ENCODE measurements at regions not wholly inside any gene's neighbourhood (a gene's known extent, or its start where the extent isn't known, plus 50 kb on each side); places are given as distances from the start of the nearest gene placed in this dataset.

DNA sequence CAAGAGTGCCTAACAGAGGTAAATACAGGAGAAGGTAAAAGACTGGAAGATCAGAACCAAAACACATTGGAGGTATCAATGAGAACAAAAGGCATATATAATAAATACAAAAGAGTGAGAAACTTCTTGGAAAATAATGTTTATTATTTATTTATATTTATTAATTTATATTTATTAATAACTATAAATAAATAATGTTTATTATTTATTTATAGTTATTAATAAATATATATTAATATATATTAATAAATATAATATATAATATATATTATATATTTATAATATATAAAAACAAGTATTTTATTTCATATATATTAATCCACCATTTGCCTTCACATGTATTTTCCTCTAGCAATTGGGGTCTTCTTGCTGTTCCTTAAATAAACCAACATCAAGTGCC is 391.9 kb downstream of the GPATCH2 start:
- Histone ChIP-seq H3K27ac (no peak overlapping the region), H3K27me3 (replicated peaks; ENCODE audit: insufficient read depth) (no peaks in the 10 kb centered on the region), H3K36me3 (no peaks in the 10 kb centered on the region), H3K9me3 (no peaks in the 10 kb centered on the region), H3K4me3 (no peak overlapping the region), H3K4me1 (ENCODE audit: control insufficient read depth in 1 of 2, low read depth in 2 of 2) (peaks cover 0 to 9% of the 10 kb centered on the region in 2 donors)
- TF ChIP-seq CTCF (IDR thresholded peaks at IDR 0.05): no peak
- DNase-seq (ENCODE audit: low spot score): no peak
- no peak for ATAC-seq (ENCODE audit: insufficient number of reproducible peaks, low FRiP score, low read depth)

- Histone ChIP-seq H3K4me3 (no peak overlapping the region), H3K4me1 (ENCODE audit: control insufficient read depth in 1 of 2, low read depth in 2 of 2) (peaks cover 11 to 18% of the 10 kb centered on the region in 2 donors), H3K27me3 (replicated peaks; ENCODE audit: insufficient read depth) (no peaks in the 10 kb centered on the region), H3K9me3 (no peaks in the 10 kb centered on the region), H3K36me3 (no peaks in the 10 kb centered on the region), H3K27ac (no peak overlapping the region)
- ATAC-seq (ENCODE audit: insufficient number of reproducible peaks, low FRiP score, low read depth) (no peak), DNase-seq (ENCODE audit: low spot score) (no peak)
- no peak for TF ChIP-seq CTCF (IDR thresholded peaks at IDR 0.05)
These were observed 400.5 kb downstream of the GPATCH2 start for GRCh38 chr1:217230412-217230811.

GRCh38 chr1:217228689-217229088 is 402.2 kb downstream of the GPATCH2 start:
- peaks cover 11 to 18% of the 10 kb centered on the region in 2 donors for H3K4me1 ChIP-seq (ENCODE audit: control insufficient read depth in 1 of 2, low read depth in 2 of 2)
- H3K27me3 ChIP-seq (replicated peaks; ENCODE audit: insufficient read depth): no peaks in the 10 kb centered on the region
- ATAC-seq (ENCODE audit: insufficient number of reproducible peaks, low FRiP score, low read depth): no peak
- DNase-seq (ENCODE audit: low spot score): no peak
- no peaks in the 10 kb centered on the region for H3K36me3 ChIP-seq
- TF ChIP-seq CTCF (IDR thresholded peaks at IDR 0.05): no peak
- H3K27ac ChIP-seq: peak overlapping the region in 1 of 2 donors; percentile 41
- H3K9me3 ChIP-seq: no peaks in the 10 kb centered on the region
- no peak overlapping the region for H3K4me3 ChIP-seq

GRCh38 chr1:217224201-217224600 is 406.7 kb downstream of the GPATCH2 start:
- Histone ChIP-seq H3K4me1 (ENCODE audit: control insufficient read depth in 1 of 2, low read depth in 2 of 2) (peaks cover 11 to 17% of the 10 kb centered on the region in 2 donors), H3K4me3 (no peak overlapping the region), H3K9me3 (no peaks in the 10 kb centered on the region), H3K27me3 (replicated peaks; ENCODE audit: insufficient read depth) (no peaks in the 10 kb centered on the region), H3K36me3 (no peaks in the 10 kb centered on the region), H3K27ac (no peak overlapping the region)
- DNase-seq (ENCODE audit: low spot score) (no peak), ATAC-seq (ENCODE audit: insufficient number of reproducible peaks, low FRiP score, low read depth) (no peak)
- TF ChIP-seq CTCF (IDR thresholded peaks at IDR 0.05): no peak

DNA sequence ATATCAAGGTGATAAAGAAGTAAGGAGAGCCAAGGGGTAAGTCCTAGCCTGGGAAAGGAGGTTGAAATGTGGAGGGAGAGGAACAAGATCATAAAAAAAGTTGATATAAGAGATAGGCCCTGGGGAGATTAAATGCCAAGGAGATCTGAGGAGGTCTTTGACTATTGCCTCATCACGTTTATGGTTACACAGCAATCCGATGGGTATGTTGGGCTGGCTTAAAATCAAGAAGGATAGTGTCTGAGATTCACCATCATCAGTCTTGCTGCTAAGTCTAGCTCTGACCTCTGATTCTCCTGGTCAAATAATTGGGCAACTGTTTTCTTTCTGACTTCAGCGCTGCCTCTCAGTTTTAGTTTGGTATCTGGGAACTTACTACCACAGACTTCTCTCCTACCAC is 416.3 kb downstream of the GPATCH2 start:
- Histone ChIP-seq H3K27me3 (replicated peaks; ENCODE audit: insufficient read depth) (no peaks in the 10 kb centered on the region), H3K4me3 (no peak overlapping the region), H3K36me3 (no peaks in the 10 kb centered on the region), H3K4me1 (ENCODE audit: control insufficient read depth in 1 of 2, low read depth in 2 of 2) (no peaks in the 10 kb centered on the region), H3K27ac (no peak overlapping the region), H3K9me3 (no peaks in the 10 kb centered on the region)
- no peak for ATAC-seq (ENCODE audit: insufficient number of reproducible peaks, low FRiP score, low read depth)
- TF ChIP-seq CTCF (IDR thresholded peaks at IDR 0.05): no peak
- DNase-seq (ENCODE audit: low spot score): no peak

All from thoracic aorta (tissue), 2 donors.